ENCODE measurements at regions not wholly inside any gene's neighbourhood (a gene's known extent, or its start where the extent isn't known, plus 50 kb on each side); places are given as distances from the start of the nearest gene placed in this dataset.

- TF ChIP-seq, protein P1, sequence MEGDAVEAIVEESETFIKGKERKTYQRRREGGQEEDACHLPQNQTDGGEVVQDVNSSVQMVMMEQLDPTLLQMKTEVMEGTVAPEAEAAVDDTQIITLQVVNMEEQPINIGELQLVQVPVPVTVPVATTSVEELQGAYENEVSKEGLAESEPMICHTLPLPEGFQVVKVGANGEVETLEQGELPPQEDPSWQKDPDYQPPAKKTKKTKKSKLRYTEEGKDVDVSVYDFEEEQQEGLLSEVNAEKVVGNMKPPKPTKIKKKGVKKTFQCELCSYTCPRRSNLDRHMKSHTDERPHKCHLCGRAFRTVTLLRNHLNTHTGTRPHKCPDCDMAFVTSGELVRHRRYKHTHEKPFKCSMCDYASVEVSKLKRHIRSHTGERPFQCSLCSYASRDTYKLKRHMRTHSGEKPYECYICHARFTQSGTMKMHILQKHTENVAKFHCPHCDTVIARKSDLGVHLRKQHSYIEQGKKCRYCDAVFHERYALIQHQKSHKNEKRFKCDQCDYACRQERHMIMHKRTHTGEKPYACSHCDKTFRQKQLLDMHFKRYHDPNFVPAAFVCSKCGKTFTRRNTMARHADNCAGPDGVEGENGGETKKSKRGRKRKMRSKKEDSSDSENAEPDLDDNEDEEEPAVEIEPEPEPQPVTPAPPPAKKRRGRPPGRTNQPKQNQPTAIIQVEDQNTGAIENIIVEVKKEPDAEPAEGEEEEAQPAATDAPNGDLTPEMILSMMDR (tag by site-specific recombination; IDR thresholded peaks at IDR 0.05) = no peak
- no peak for TF ChIP-seq ZNF324 (tag by site-specific recombination; IDR thresholded peaks at IDR 0.05)
- TF ChIP-seq, protein P2, sequence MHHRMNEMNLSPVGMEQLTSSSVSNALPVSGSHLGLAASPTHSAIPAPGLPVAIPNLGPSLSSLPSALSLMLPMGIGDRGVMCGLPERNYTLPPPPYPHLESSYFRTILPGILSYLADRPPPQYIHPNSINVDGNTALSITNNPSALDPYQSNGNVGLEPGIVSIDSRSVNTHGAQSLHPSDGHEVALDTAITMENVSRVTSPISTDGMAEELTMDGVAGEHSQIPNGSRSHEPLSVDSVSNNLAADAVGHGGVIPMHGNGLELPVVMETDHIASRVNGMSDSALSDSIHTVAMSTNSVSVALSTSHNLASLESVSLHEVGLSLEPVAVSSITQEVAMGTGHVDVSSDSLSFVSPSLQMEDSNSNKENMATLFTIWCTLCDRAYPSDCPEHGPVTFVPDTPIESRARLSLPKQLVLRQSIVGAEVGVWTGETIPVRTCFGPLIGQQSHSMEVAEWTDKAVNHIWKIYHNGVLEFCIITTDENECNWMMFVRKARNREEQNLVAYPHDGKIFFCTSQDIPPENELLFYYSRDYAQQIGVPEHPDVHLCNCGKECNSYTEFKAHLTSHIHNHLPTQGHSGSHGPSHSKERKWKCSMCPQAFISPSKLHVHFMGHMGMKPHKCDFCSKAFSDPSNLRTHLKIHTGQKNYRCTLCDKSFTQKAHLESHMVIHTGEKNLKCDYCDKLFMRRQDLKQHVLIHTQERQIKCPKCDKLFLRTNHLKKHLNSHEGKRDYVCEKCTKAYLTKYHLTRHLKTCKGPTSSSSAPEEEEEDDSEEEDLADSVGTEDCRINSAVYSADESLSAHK (tag by site-specific recombination; IDR thresholded peaks at IDR 0.05) = no peak
- TF ChIP-seq REST (tag by site-specific recombination; IDR thresholded peaks at IDR 0.05) = no peak
- TF ChIP-seq, protein P3, sequence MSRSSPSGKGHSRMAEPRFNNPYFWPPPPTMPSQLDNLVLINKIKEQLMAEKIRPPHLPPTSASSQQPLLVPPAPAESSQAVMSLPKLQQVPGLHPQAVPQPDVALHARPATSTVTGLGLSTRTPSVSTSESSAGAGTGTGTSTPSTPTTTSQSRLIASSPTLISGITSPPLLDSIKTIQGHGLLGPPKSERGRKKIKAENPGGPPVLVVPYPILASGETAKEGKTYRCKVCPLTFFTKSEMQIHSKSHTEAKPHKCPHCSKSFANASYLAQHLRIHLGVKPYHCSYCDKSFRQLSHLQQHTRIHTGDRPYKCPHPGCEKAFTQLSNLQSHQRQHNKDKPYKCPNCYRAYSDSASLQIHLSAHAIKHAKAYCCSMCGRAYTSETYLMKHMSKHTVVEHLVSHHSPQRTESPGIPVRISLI (tag by site-specific recombination; IDR thresholded peaks at IDR 0.05) = no peak
- no peak for TF ChIP-seq ZSCAN4 (tag by site-specific recombination; IDR thresholded peaks at IDR 0.05)
- TF ChIP-seq BCL6B (tag by site-specific recombination; IDR thresholded peaks at IDR 0.05) = no peak
- TF ChIP-seq ZNF175 (tag by site-specific recombination; IDR thresholded peaks at IDR 0.05) = no peak
- no peak for TF ChIP-seq ZNF416 (tag by site-specific recombination; IDR thresholded peaks at IDR 0.05)
- no peak for TF ChIP-seq SP2 (tag by site-specific recombination; IDR thresholded peaks at IDR 0.05)
- TF ChIP-seq, protein P4, sequence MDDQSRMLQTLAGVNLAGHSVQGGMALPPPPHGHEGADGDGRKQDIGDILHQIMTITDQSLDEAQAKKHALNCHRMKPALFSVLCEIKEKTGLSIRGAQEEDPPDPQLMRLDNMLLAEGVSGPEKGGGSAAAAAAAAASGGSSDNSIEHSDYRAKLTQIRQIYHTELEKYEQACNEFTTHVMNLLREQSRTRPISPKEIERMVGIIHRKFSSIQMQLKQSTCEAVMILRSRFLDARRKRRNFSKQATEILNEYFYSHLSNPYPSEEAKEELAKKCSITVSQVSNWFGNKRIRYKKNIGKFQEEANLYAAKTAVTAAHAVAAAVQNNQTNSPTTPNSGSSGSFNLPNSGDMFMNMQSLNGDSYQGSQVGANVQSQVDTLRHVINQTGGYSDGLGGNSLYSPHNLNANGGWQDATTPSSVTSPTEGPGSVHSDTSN (CRISPR knock-in tag; IDR thresholded peaks at IDR 0.05) = no peak
- TF ChIP-seq ZXDB (tag by site-specific recombination; IDR thresholded peaks at IDR 0.05) = no peak
- TF ChIP-seq YY1 (tag by site-specific recombination; IDR thresholded peaks at IDR 0.05) = no peak
- TF ChIP-seq ZNF341 (tag by site-specific recombination; IDR thresholded peaks at IDR 0.05; ENCODE audit: low read depth) = no peak
Measured at GRCh38 chr10:26937371-26937770, 76.6 kb upstream of the ABI1 start.
